Chondrocyte (in vitro differentiated cells): ENCODE measurements at regions not wholly inside any gene's neighbourhood (a gene's known extent, or its start where the extent isn't known, plus 50 kb on each side); places are given as distances from the start of the nearest gene placed in this dataset.

ENCODE experiments used
- DNase-seq: peaks from one replicate; pipeline ENCODE4 v3.0.0; 2021; ENCODE audit warnings: mixed read lengths, low spot score
- H3K27ac Mint-ChIP-seq: one replicate; pipeline ENCODE4 v1.8.0; 2021; ENCODE audit warnings: mild to moderate bottlenecking, moderate library complexity, mixed read lengths; ENCODE audit not compliant: unreplicated experiment
- H3K27me3 Mint-ChIP-seq: 2 replicates; pipeline ENCODE4 v1.8.0; 2021; ENCODE audit warnings: low read depth, mixed read lengths
- H3K36me3 Mint-ChIP-seq: 2 replicates; pipeline ENCODE4 v1.8.0; 2021; ENCODE audit warnings: low read depth, mixed read lengths
- H3K4me1 Mint-ChIP-seq: 2 replicates; pipeline ENCODE4 v1.8.0; 2021; ENCODE audit warnings: low read depth, mild to moderate bottlenecking, mixed read lengths
- H3K4me3 Mint-ChIP-seq: one replicate; pipeline ENCODE4 v1.8.0; 2021; ENCODE audit warnings: mild to moderate bottlenecking, moderate library complexity, mixed read lengths; ENCODE audit not compliant: unreplicated experiment
- H3K9me3 Mint-ChIP-seq: 2 replicates; pipeline ENCODE4 v1.8.0; 2021; ENCODE audit warnings: low read depth, mixed read lengths
- CTCF ChIP-seq: fragments of 200-600 bp; sonication (generic); IDR thresholded peaks from 2 replicates; pipeline ENCODE4 v1.5.0; 2021; ENCODE audit warnings: antibody characterized with exemption, mild to moderate bottlenecking, moderate library complexity

GRCh38 chr2:58928973-58929372 lies 687.8 kb upstream of the FANCL start:
- DNase-seq, result no peak
- Mint-ChIP-seq H3K36me3 (no peaks in the 10 kb centered on the region), H3K27me3 (no peaks in the 10 kb centered on the region), H3K9me3 (no peaks in the 10 kb centered on the region), H3K4me3 (no peak overlapping the region), H3K27ac (no peak overlapping the region), H3K4me1 (peaks cover 18% of the 10 kb centered on the region)
- no peak for TF ChIP-seq CTCF

GRCh38 chr2:58928391-58928790 lies 687.3 kb upstream of the FANCL start:
- TF ChIP-seq CTCF, result no peak
- Mint-ChIP-seq H3K27me3 (no peaks in the 10 kb centered on the region), H3K4me3 (no peak overlapping the region), H3K9me3 (no peaks in the 10 kb centered on the region), H3K4me1 (peaks cover 23% of the 10 kb centered on the region), H3K27ac (no peak overlapping the region), H3K36me3 (no peaks in the 10 kb centered on the region)
- no peak for DNase-seq

- H3K27ac Mint-ChIP-seq, result no peak overlapping the region
- H3K36me3 Mint-ChIP-seq, result no peaks in the 10 kb centered on the region
- H3K27me3 Mint-ChIP-seq, result no peaks in the 10 kb centered on the region
- no peak for TF ChIP-seq CTCF
- DNase-seq, result no peak
- H3K9me3 Mint-ChIP-seq, result no peaks in the 10 kb centered on the region
- peaks cover 23% of the 10 kb centered on the region for H3K4me1 Mint-ChIP-seq
- H3K4me3 Mint-ChIP-seq, result no peak overlapping the region
Measured at GRCh38 chr2:58926112-58926511, 685.0 kb upstream of the FANCL start.

GRCh38 chr2:58925676-58926081 lies 684.6 kb upstream of the FANCL start:
- no peak overlapping the region for H3K27ac Mint-ChIP-seq
- H3K4me3 Mint-ChIP-seq, result no peak overlapping the region
- no peaks in the 10 kb centered on the region for H3K27me3 Mint-ChIP-seq
- TF ChIP-seq CTCF, result no peak
- H3K9me3 Mint-ChIP-seq, result no peaks in the 10 kb centered on the region
- DNase-seq, result no peak
- no peaks in the 10 kb centered on the region for H3K36me3 Mint-ChIP-seq
- H3K4me1 Mint-ChIP-seq, result peaks cover 20% of the 10 kb centered on the region

GRCh38 chr2:58923869-58924268 lies 682.7 kb upstream of the FANCL start:
- Mint-ChIP-seq H3K27ac (no peak overlapping the region), H3K4me3 (no peak overlapping the region)
- no peak for DNase-seq

More at GRCh38 chr2:58923869-58924268, 682.7 kb upstream of the FANCL start:
- no peak for TF ChIP-seq CTCF
- no peaks in the 10 kb centered on the region for H3K36me3 Mint-ChIP-seq
- H3K27me3 Mint-ChIP-seq, result no peaks in the 10 kb centered on the region
- H3K4me1 Mint-ChIP-seq, result peaks cover 24% of the 10 kb centered on the region
- H3K9me3 Mint-ChIP-seq, result no peaks in the 10 kb centered on the region
